Endothelial cell of umbilical vein (primary cell): ENCODE measurements at regions not wholly inside any gene's neighbourhood (a gene's known extent, or its start where the extent isn't known, plus 50 kb on each side); places are given as distances from the start of the nearest gene placed in this dataset.

Experiments used
- BruUV-seq: library from RNA; stranded (reverse); fragments of 400-500 nt; replicated peaks from 2 replicates; lab custom pipeline; 2021; lab: Mats Ljungman, UMichigan
- CTCF ChIA-PET: fragments of 300-600, 350-600 bp; sonication (Branson Sonifier 250); formaldehyde crosslinking; loops from one replicate; lab custom pipeline; 2021; ENCODE audit warnings: antibody characterized with exemption, inconsistent platforms; lab: Charles Lee
- POLR2A ChIA-PET: fragments of 300-600, 350-600 bp; sonication (Branson Sonifier 250); formaldehyde crosslinking; loops from one replicate; lab custom pipeline; 2021; ENCODE audit warnings: antibody characterized with exemption, inconsistent platforms; lab: Charles Lee
- DNase-seq: peaks from one replicate; pipeline ENCODE4 v3.0.0-alpha.2; 2011; ENCODE audit warnings: low read depth, low spot score
- FAIRE-seq: peaks from 2 replicates; lab custom pipeline; 2011; peaks lifted over from hg19 to GRCh38; lab: Jason Lieb, UNC
- H2AFZ ChIP-seq: 2 replicates; pipeline ENCODE4 v1.6.0; 2012; ENCODE audit warnings: low read depth, low read length, control low read depth, inconsistent platforms
- H3K27ac ChIP-seq: 2 replicates; pipeline ENCODE4 v1.5.1; 2011; ENCODE audit warnings: low read depth, mild to moderate bottlenecking, control low read depth, low read length, moderate library complexity; ENCODE audit not compliant: insufficient read depth
- H3K27me3 ChIP-seq, 2 experiments: 2 replicates each; pipeline versions ENCODE4 v1.6.0 to v1.6.1; 2011; ENCODE audit warnings: low read length in 2 of 2, mixed read lengths in 1 of 2; ENCODE audit not compliant: control insufficient read depth in 2 of 2, insufficient read depth in 2 of 2
- H3K36me3 ChIP-seq, 2 experiments: 2 replicates in 1 of 2; 3 replicates in 1 of 2; pipeline ENCODE4 v1.5.1; 2011; ENCODE audit warnings: low read length in 2 of 2, mild to moderate bottlenecking in 1 of 2, moderate library complexity in 1 of 2; ENCODE audit not compliant: control insufficient read depth in 2 of 2, insufficient read depth in 2 of 2; ENCODE audit errors: extremely low read depth in 1 of 2
- H3K4me1 ChIP-seq: 3 replicates; pipeline ENCODE4 v1.5.1; 2011; ENCODE audit warnings: mild to moderate bottlenecking, low read length; ENCODE audit not compliant: control insufficient read depth, insufficient read depth; ENCODE audit errors: extremely low read depth
- H3K4me2 ChIP-seq: 2 replicates; pipeline ENCODE4 v1.6.1; 2011; ENCODE audit warnings: low read length, control low read depth, mixed read lengths; ENCODE audit not compliant: insufficient read depth
- H3K4me3 ChIP-seq, 3 experiments: fragments of 200-600 bp in 1 of 3; sonication (generic), shearing (Covaris generic) in 1 of 3; replicated peaks in 1 of 3; 2 replicates each; pipeline ENCODE4 v1.5.1; 2011 to 2016; ENCODE audit warnings: control low read depth in 3 of 3, low read length in 3 of 3, mild to moderate bottlenecking in 2 of 3, inconsistent platforms in 1 of 3, low read depth in 1 of 3, moderate library complexity in 1 of 3; ENCODE audit not compliant: insufficient read depth in 1 of 3
- H3K79me2 ChIP-seq: 2 replicates; pipeline ENCODE4 v1.6.0; 2012; ENCODE audit warnings: low read length, inconsistent platforms; ENCODE audit not compliant: control insufficient read depth, insufficient read depth
- H3K9ac ChIP-seq: replicated peaks from 2 replicates; pipeline ENCODE3; 2011; ENCODE audit warnings: low read length, control low read depth; ENCODE audit not compliant: insufficient read depth; ENCODE audit errors: extremely low read depth
- H3K9me1 ChIP-seq: replicated peaks from 3 replicates; pipeline ENCODE4 v1.6.0; 2011; ENCODE audit warnings: mild to moderate bottlenecking, low read length; ENCODE audit not compliant: control insufficient read depth, insufficient read depth; ENCODE audit errors: extremely low read depth
- H3K9me3 ChIP-seq: replicated peaks from 2 replicates; pipeline ENCODE4 v1.5.1; 2012; ENCODE audit warnings: low read length, inconsistent platforms; ENCODE audit not compliant: control insufficient read depth, insufficient read depth
- H4K20me1 ChIP-seq: replicated peaks from 2 replicates; pipeline ENCODE3; 2011; ENCODE audit warnings: mild to moderate bottlenecking, low read length; ENCODE audit not compliant: control insufficient read depth, insufficient read depth; ENCODE audit errors: extremely low read depth
- CTCF ChIP-seq, 2 donors: IDR thresholded peaks; 1 replicate in 1 of 2; 2 replicates in 1 of 2; pipeline ENCODE4 v1.5.1; 2011; ENCODE audit warnings: low read length in 2 of 2, mild to moderate bottlenecking in 2 of 2, moderate library complexity in 2 of 2, control low read depth in 1 of 2, inconsistent platforms in 1 of 2, low read depth in 1 of 2; ENCODE audit not compliant: insufficient read depth in 1 of 2; ENCODE audit errors: extremely low read depth in 1 of 2
- EZH2 ChIP-seq: IDR thresholded peaks from 2 replicates; pipeline ENCODE4 v1.6.1; 2012; ENCODE audit warnings: borderline replicate concordance, low read depth, mild to moderate bottlenecking, moderate library complexity, low read length, inconsistent platforms; ENCODE audit not compliant: severe bottlenecking
- FOS ChIP-seq: IDR thresholded peaks from 2 replicates; pipeline ENCODE4 v1.6.1; 2011; ENCODE audit warnings: mild to moderate bottlenecking, low read length, moderate library complexity, borderline replicate concordance; ENCODE audit not compliant: insufficient read depth
- GATA2 ChIP-seq: IDR thresholded peaks from 2 replicates; pipeline ENCODE4 v1.7.0; 2011; ENCODE audit warnings: low read depth, mild to moderate bottlenecking, moderate library complexity, mixed read lengths, low read length; ENCODE audit not compliant: insufficient read length, insufficient read depth
- JUN ChIP-seq: IDR thresholded peaks from 2 replicates; pipeline ENCODE4 v1.6.1; 2011; ENCODE audit warnings: borderline replicate concordance, low read depth; ENCODE audit not compliant: insufficient read length, insufficient read depth
- MAX ChIP-seq: IDR thresholded peaks from 2 replicates; pipeline ENCODE4 v1.6.1; 2011; ENCODE audit not compliant: insufficient read depth, insufficient read length
- dilution Hi-C: fragments of 300-500 bp; cut with MboI; formaldehyde crosslinking; loops from one replicate; pipeline ENCODE4 v1.15.0; 2019; ENCODE audit warnings: low sequenced_read_pairs; ENCODE audit not compliant: extremely low pct_ligation_motif_present
- intact Hi-C: fragments of 100-400 bp; cut with micrococcal nuclease; formaldehyde crosslinking; loops from one replicate; pipeline ENCODE4 v1.10.0; 2022

- ChIA-PET CTCF (no interaction called here), POLR2A (no interaction called here)
- Histone ChIP-seq H3K79me2 (no peaks in the 10 kb centered on the region), H3K27ac (no peak overlapping the region), H3K4me2 (no peak overlapping the region), H3K9me1 (no peaks in the 10 kb centered on the region), H3K36me3 (no peaks in the 10 kb centered on the region), H3K4me3 (no peak overlapping the region), H3K4me1 (no peaks in the 10 kb centered on the region), H3K9ac (no peak overlapping the region), H3K27me3 (no peaks in the 10 kb centered on the region), H4K20me1 (no peaks in the 10 kb centered on the region), H3K9me3 (no peaks in the 10 kb centered on the region), H2AFZ (no peak overlapping the region)
- no peak for TF ChIP-seq CTCF (IDR thresholded peaks at IDR 0.05; ENCODE audit: extremely low read depth in 1 of 2, insufficient read depth in 1 of 2, low read depth in 1 of 2, low read length in 2 of 2)
- no peak for TF ChIP-seq GATA2
- no peak for TF ChIP-seq FOS
- no peak for TF ChIP-seq MAX
- TF ChIP-seq EZH2, result no peak
- TF ChIP-seq JUN, result no peak
- dilution Hi-C loops (no loop called here), intact Hi-C loops (no loop called here)
- DNase-seq (no peak), FAIRE-seq (no peak)
- no TSS peak for BruUV-seq
Observed at GRCh38 chr14:29062976-29063375, 296.4 kb downstream of the FOXG1 start.
